HEK293 (cell line): ENCODE measurements at regions not wholly inside any gene's neighbourhood (a gene's known extent, or its start where the extent isn't known, plus 50 kb on each side); places are given as distances from the start of the nearest gene placed in this dataset.

Experiments used
- CTCF ChIA-PET: fragments of 350-600 bp; formaldehyde crosslinking; extraction: SDS; loops from one replicate; lab custom pipeline; 2021; ENCODE audit warnings: antibody characterized with exemption; lab: Yijun Ruan, JAX
- POLR2A ChIA-PET: fragments of 300-600 bp; formaldehyde crosslinking; extraction: SDS; loops from one replicate; lab custom pipeline; 2020; ENCODE audit warnings: antibody characterized with exemption, inconsistent platforms; lab: Yijun Ruan, JAX
- H3K27ac ChIP-seq: fragments of 200-500 bp; sonication (Bioruptor generic); 2 replicates; pipeline ENCODE4 v1.5.1; 2014; ENCODE audit warnings: low read depth, low read length, control low read depth, inconsistent platforms; ENCODE audit errors: extremely low read depth
- H3K36me3 ChIP-seq, 2 experiments: fragments of 200-500 bp in 1 of 2; sonication (Bioruptor generic) in 1 of 2; 1 replicate in 1 of 2; 2 replicates in 1 of 2; pipeline ENCODE4 v1.5.1; 2014 to 2017; ENCODE audit warnings: inconsistent platforms in 2 of 2, low read length in 2 of 2; ENCODE audit not compliant: control insufficient read depth in 2 of 2, insufficient read depth in 1 of 2
- H3K4me1 ChIP-seq: fragments of 200-500 bp; sonication (Bioruptor generic); 2 replicates; pipeline ENCODE4 v1.5.1; 2014; ENCODE audit warnings: mild to moderate bottlenecking, low read length, inconsistent platforms; ENCODE audit not compliant: control insufficient read depth, insufficient read depth
- H3K4me3 ChIP-seq: 2 replicates; pipeline ENCODE4 v1.5.1; 2011; ENCODE audit warnings: low read depth, mild to moderate bottlenecking, control low read depth, low read length, moderate library complexity
- H3K9me3 ChIP-seq: fragments of 200-500 bp; sonication (Bioruptor generic); 2 replicates; pipeline ENCODE4 v1.5.1; 2014; ENCODE audit warnings: low read depth, low read length, inconsistent platforms; ENCODE audit not compliant: control insufficient read depth, insufficient read depth
- KLF7 ChIP-seq: fragments of 450-650 bp; formaldehyde crosslinking; IDR thresholded peaks from 2 replicates; pipeline ENCODE4 v1.5.1; 2016; ENCODE audit warnings: missing biosample characterization, missing genetic modification characterization, borderline replicate concordance
- MZF1 ChIP-seq: fragments of 450-650 bp; formaldehyde crosslinking; IDR thresholded peaks from 2 replicates; pipeline ENCODE4 v1.5.1; 2017; ENCODE audit warnings: missing biosample characterization, missing genetic modification characterization, borderline replicate concordance
- PRDM1 ChIP-seq: fragments of 450-650 bp; formaldehyde crosslinking; IDR thresholded peaks from 2 replicates; pipeline ENCODE4; 2016; ENCODE audit warnings: missing biosample characterization, missing genetic modification characterization
- SALL2 ChIP-seq: fragments of 450-650 bp; formaldehyde crosslinking; IDR thresholded peaks from 2 replicates; pipeline ENCODE4 v1.5.0; 2017; ENCODE audit warnings: missing biosample characterization, mild to moderate bottlenecking, missing genetic modification characterization, borderline replicate concordance
- TRIM28 ChIP-seq: IDR thresholded peaks from 2 replicates; pipeline ENCODE4 v1.6.1; 2011; ENCODE audit warnings: low read length, control low read depth, borderline replicate concordance
- YY1 ChIP-seq: fragments of 450-650 bp; formaldehyde crosslinking; IDR thresholded peaks from 2 replicates; pipeline ENCODE4 v1.5.1; 2018; ENCODE audit warnings: missing biosample characterization, missing genetic modification characterization
- ZFP41 ChIP-seq: fragments of 450-650 bp; formaldehyde crosslinking; IDR thresholded peaks from 2 replicates; pipeline ENCODE4 v1.5.1; 2016; ENCODE audit warnings: missing biosample characterization, missing genetic modification characterization, borderline replicate concordance
- ZIC2 ChIP-seq: fragments of 450-650 bp; formaldehyde crosslinking; IDR thresholded peaks from 2 replicates; pipeline ENCODE4 v1.5.1; 2016; ENCODE audit warnings: missing biosample characterization, missing genetic modification characterization
- ZNF112 ChIP-seq: fragments of 450-650 bp; formaldehyde crosslinking; IDR thresholded peaks from 2 replicates; pipeline ENCODE4 v1.5.0; 2017; ENCODE audit warnings: missing biosample characterization, missing genetic modification characterization
- ZNF202 ChIP-seq: fragments of 450-650 bp; formaldehyde crosslinking; IDR thresholded peaks from 2 replicates; pipeline ENCODE4 v1.5.1; 2016; ENCODE audit warnings: missing biosample characterization, missing genetic modification characterization, borderline replicate concordance
- ZNF214 ChIP-seq: fragments of 450-650 bp; formaldehyde crosslinking; IDR thresholded peaks from 2 replicates; pipeline ENCODE4 v1.5.1; 2017; ENCODE audit warnings: missing biosample characterization, mild to moderate bottlenecking, missing genetic modification characterization, borderline replicate concordance
- ZNF239 ChIP-seq: fragments of 450-650 bp; formaldehyde crosslinking; IDR thresholded peaks from 2 replicates; pipeline ENCODE4 v1.5.1; 2016; ENCODE audit warnings: missing biosample characterization, missing genetic modification characterization
- ZNF341 ChIP-seq: fragments of 450-650 bp; formaldehyde crosslinking; IDR thresholded peaks from 2 replicates; pipeline ENCODE4; 2016; ENCODE audit warnings: low read depth, missing biosample characterization, missing genetic modification characterization
- ZNF37A ChIP-seq: fragments of 450-650 bp; IDR thresholded peaks from 2 replicates; pipeline ENCODE4 v1.5.1; 2018; ENCODE audit warnings: missing biosample characterization, missing genetic modification characterization
- ZNF404 ChIP-seq: fragments of 450-650 bp; formaldehyde crosslinking; IDR thresholded peaks from 2 replicates; pipeline ENCODE4 v1.5.1; 2017; ENCODE audit warnings: missing biosample characterization, missing genetic modification characterization
- ZNF510 ChIP-seq: fragments of 450-650 bp; formaldehyde crosslinking; IDR thresholded peaks from 2 replicates; pipeline ENCODE4 v1.5.1; 2018; ENCODE audit warnings: mild to moderate bottlenecking, missing genetic modification characterization, missing biosample characterization; ENCODE audit not compliant: insufficient replicate concordance
- ZNF514 ChIP-seq: fragments of 450-650 bp; formaldehyde crosslinking; IDR thresholded peaks from 2 replicates; pipeline ENCODE4 v1.5.1; 2016; ENCODE audit warnings: missing biosample characterization, missing genetic modification characterization
- ZNF561 ChIP-seq: fragments of 450-650 bp; IDR thresholded peaks from 2 replicates; pipeline ENCODE4 v1.5.1; 2018; ENCODE audit warnings: missing biosample characterization, missing genetic modification characterization, borderline replicate concordance
- ZNF621 ChIP-seq: fragments of 450-650 bp; formaldehyde crosslinking; IDR thresholded peaks from 2 replicates; pipeline ENCODE4 v1.5.1; 2017; ENCODE audit warnings: missing biosample characterization, missing genetic modification characterization
- ZNF707 ChIP-seq: fragments of 450-650 bp; formaldehyde crosslinking; IDR thresholded peaks from 2 replicates; pipeline ENCODE4 v1.5.1; 2016; ENCODE audit warnings: missing biosample characterization, missing genetic modification characterization
- TF ChIP-seq, protein P1 (sequence below): fragments of 450-650 bp; formaldehyde crosslinking; IDR thresholded peaks from 2 replicates; pipeline ENCODE4 v1.5.1; 2016; ENCODE audit warnings: missing biosample characterization, missing genetic modification characterization
- TF ChIP-seq, protein P2 (sequence below): fragments of 450-650 bp; formaldehyde crosslinking; IDR thresholded peaks from 2 replicates; pipeline ENCODE4 v1.5.1; 2017; ENCODE audit warnings: missing biosample characterization, missing genetic modification characterization

DNA sequence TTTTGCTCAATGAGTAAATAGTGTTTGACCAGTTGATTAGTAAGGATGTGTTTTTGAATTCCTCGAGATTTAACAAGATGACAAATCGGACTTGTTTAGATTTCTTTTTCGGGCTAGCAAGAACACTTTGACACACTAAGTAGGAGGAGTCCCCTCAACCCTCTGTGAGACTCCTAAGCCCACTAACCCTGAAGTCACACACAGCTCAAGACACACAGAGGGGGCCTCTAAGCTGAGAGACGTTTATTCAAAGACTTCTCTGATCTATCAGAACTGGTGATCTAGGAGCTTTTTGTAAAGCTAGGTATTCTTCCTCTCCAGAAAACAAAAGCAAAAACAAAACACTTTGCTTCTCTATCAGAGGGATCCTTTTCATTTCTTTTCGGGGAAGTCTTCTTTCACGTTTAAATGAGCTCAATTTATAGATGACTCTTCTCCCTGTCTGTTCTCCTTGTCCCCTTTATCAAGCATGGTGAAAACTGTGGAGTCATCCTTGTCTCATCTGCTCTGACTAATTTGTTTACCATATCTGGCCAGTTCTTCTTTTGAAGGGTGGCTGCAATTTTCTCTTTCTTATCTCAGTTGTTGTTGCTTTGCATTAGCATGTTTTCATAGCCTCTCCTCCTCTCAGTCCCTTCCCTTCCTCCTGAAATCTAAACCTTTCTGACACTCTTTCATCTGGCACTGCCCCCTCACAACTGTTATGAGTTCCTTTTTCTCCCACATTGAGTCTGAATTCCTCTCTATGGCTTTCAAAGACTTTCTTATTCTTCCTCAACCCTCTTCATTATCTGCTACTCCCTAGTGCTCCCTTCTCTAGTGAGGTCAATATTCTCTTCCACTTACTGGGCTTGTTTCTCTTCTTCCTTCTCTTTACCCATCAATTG, 68.5 kb upstream of the RAI14 start (continued):
- TF ChIP-seq, protein P1, sequence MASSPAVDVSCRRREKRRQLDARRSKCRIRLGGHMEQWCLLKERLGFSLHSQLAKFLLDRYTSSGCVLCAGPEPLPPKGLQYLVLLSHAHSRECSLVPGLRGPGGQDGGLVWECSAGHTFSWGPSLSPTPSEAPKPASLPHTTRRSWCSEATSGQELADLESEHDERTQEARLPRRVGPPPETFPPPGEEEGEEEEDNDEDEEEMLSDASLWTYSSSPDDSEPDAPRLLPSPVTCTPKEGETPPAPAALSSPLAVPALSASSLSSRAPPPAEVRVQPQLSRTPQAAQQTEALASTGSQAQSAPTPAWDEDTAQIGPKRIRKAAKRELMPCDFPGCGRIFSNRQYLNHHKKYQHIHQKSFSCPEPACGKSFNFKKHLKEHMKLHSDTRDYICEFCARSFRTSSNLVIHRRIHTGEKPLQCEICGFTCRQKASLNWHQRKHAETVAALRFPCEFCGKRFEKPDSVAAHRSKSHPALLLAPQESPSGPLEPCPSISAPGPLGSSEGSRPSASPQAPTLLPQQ (tag by site-specific recombination): peak; percentile 34; the same call in 1 of the 2 replicates
- TF ChIP-seq, protein P2, sequence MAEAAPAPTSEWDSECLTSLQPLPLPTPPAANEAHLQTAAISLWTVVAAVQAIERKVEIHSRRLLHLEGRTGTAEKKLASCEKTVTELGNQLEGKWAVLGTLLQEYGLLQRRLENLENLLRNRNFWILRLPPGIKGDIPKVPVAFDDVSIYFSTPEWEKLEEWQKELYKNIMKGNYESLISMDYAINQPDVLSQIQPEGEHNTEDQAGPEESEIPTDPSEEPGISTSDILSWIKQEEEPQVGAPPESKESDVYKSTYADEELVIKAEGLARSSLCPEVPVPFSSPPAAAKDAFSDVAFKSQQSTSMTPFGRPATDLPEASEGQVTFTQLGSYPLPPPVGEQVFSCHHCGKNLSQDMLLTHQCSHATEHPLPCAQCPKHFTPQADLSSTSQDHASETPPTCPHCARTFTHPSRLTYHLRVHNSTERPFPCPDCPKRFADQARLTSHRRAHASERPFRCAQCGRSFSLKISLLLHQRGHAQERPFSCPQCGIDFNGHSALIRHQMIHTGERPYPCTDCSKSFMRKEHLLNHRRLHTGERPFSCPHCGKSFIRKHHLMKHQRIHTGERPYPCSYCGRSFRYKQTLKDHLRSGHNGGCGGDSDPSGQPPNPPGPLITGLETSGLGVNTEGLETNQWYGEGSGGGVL (tag by site-specific recombination): peak; percentile 22; the same call in 1 of the 2 replicates
- TF ChIP-seq PRDM1 (tag by site-specific recombination): peak; percentile 78
- TF ChIP-seq KLF7 (tag by site-specific recombination): no peak
- no peak for TF ChIP-seq ZNF561
- no peak for TF ChIP-seq ZNF404 (tag by site-specific recombination)

DNA sequence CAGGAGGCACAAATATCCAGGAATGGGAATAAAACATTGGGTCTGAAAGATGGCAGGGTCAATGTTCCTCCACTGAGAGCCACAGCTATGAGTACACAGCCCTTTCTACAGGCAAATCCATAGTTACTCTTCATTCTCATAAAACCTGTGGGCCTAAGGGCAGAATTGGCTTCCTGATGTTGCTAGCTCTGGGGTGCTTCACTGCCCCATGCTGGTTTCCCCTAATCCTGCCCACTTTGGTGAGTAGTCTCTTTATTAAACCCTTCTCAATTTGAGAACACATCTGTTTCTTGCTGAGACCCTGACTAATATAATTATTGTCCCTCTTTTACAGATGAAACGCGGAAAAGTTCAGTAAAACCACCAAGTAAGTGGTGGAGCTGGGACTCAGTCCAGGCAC, 66.3 kb upstream of the RAI14 start:
- POLR2A ChIA-PET: no interaction called here
- H3K4me3 ChIP-seq: no peak overlapping the region
- no peaks in the 10 kb centered on the region for H3K9me3 ChIP-seq
- TF ChIP-seq ZIC2 (peak; percentile 52), MZF1 (no peak), ZNF202 (tag by site-specific recombination) (no peak)
- TF ChIP-seq, all 188 proteins: peak for 1
- H3K36me3 ChIP-seq: no peaks in the 10 kb centered on the region
- peaks cover 9% of the 10 kb centered on the region for H3K4me1 ChIP-seq
- H3K27ac ChIP-seq: no peak overlapping the region
- CTCF ChIA-PET: no interaction called here

DNA sequence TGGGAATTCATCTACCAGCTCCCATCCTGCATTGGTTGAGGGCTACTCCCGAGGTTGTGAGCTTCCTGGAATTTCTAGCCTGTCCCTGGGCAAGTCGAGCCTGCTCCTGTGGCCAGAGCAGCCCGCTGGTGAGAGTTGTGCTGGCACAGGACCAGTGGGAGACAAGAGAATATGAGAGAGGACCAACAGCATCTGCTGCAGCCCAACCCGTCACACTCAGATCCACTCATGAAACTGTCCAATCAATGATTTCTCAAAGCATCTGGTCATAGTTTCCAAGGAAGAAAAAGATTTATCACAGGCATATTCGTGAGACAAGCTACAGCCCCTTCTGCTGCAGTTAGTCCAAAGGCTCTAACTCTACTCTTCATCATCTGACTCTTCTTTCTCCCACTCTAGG, 64.4 kb upstream of the RAI14 start:
- ChIA-PET CTCF (interaction anchor here (0.5 to 1.4 kb wide), 3 partner anchors 22 to 307 kb away, joined by 3 to 5 read pairs (median 4); no protein-coding TSS in a partner anchor), POLR2A (no interaction called here)
- no peaks in the 10 kb centered on the region for H3K9me3 ChIP-seq
- no peak for TF ChIP-seq ZNF239
- no peak for TF ChIP-seq ZNF621 (tag by site-specific recombination)
- no peak for TF ChIP-seq YY1 (tag by site-specific recombination)
- no peak for TF ChIP-seq ZNF112 (tag by site-specific recombination)
- TF ChIP-seq ZNF341 (tag by site-specific recombination): no peak
- no peak for TF ChIP-seq ZNF561
- no peak for TF ChIP-seq PRDM1 (tag by site-specific recombination)
- no peak for TF ChIP-seq ZNF37A (tag by site-specific recombination)
- TF ChIP-seq SALL2: no peak
- no peak for TF ChIP-seq ZNF514 (tag by site-specific recombination)
- no peak for TF ChIP-seq ZNF214 (tag by site-specific recombination)
- TF ChIP-seq ZNF707: no peak
- no peak for TF ChIP-seq TRIM28
- TF ChIP-seq ZFP41 (tag by site-specific recombination): no peak
- TF ChIP-seq ZNF510 (tag by site-specific recombination): no peak
- H3K4me3 ChIP-seq: no peak overlapping the region
- no peaks in the 10 kb centered on the region for H3K36me3 ChIP-seq
- no peak overlapping the region for H3K27ac ChIP-seq
- peaks cover 9% of the 10 kb centered on the region for H3K4me1 ChIP-seq
